ENCODE measurements at regions not wholly inside any gene's neighbourhood (a gene's known extent, or its start where the extent isn't known, plus 50 kb on each side); places are given as distances from the start of the nearest gene placed in this dataset.
A peak's percentile ranks its signal among the peaks of the same experiment; 100 is the strongest.
"Not testable (repeated sequence)": the region's sequence is repeated elsewhere in the genome, so short reads cannot be mapped to it uniquely, and the experiment has no call there.

DNA sequence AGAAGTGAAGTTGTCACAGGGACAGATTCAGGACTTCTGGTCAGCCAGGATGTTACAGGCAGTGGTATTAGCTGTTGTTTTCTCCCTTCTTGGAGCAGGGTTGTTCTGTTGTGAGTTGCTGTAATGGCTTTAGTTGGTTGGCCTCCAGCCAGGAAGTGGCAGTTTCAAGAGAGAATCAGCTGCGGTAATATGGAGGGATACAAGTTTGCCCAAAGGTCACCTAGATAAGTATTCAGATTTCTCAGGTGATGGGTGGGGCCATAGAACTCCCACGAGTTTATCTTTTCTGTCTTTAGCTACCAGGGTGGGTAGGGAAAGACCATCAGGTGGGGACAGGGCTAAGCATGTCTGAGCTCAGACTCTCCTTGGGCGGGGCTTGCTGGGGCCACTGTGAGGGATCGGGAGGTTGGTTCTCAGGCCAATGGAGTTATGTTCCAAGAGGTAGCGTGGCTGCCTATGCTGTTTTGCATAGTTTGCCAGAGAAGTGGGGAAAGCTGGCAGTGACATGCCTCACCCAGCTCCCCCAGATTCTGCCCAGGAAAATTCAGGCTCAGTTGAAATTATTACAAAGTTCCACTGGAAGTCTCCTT lies 640.4 kb upstream of the CHAC2 start:
- no peak for FAIRE-seq

DNA sequence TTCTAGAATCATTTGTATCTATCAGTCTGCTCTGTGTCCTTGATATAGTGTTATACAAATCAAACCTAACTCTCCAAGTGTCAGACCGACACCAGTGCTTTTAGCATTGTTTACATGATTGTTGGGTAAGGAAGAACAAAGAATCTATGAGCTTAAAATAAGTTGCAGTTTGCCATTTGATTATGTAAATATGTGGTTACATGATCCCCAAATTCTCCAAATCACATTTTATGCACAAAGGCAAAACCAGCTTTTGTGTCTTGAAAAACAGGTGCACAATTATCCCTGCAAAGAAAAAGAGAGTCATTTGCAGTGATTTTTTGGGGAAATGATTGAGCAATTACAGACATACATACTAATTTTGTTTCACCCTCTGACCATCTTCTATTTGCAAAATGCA lies 652.6 kb upstream of the CHAC2 start:
- FAIRE-seq (no peak), DNase-seq (ENCODE audit: low spot score) (no peak)

More for the DNA sequence above, 640.4 kb upstream of the CHAC2 start:
- no peak for DNase-seq (ENCODE audit: low spot score)

GRCh38 chr2:53114582-53114981 lies 653.0 kb upstream of the CHAC2 start:
- no peak for DNase-seq (ENCODE audit: low spot score)
- FAIRE-seq: no peak

DNA sequence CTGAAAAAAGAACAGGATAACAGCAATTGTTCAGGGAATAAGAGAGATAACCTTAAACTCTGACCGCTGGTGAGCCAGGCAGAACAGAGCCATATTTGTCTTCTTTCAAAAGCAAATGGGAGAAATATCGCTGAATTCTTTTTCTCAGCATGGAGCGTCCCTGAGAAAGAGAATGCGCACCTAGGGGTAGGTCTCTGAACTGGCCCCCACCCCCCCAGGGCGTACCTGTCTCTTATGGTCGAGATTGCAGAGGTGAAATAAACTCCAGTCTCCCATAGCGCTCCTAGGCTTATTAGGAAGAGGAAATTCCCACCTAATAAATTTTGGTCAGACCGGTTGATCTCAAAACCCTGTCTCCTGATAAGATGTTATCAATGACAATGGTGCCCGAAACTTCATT lies 655.2 kb upstream of the CHAC2 start:
- FAIRE-seq; DNase-seq (ENCODE audit: low spot score): not testable (repeated sequence)

- no peak for FAIRE-seq
- DNase-seq (ENCODE audit: low spot score): no peak
These were observed 656.2 kb upstream of the CHAC2 start for GRCh38 chr2:53111406-53111805.

DNA sequence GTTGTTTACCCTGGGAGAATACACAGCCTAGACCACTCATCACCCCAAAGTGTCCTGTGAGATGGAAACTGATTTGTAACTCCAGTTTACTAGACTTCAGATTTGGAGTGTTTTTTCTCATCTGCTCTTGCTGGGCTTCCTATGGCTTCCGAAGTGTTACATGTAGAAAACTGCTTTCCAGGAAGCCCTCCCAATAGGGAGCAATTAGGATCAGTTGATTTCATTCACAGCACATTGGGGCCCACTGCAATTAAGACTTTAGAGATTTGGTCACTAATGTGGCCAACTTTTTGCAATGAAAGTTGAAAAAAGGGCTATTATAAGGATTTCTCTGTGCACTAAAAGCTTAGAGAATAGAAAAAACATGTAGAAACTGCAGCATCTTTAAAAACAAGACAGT lies 656.6 kb upstream of the CHAC2 start:
- DNase-seq (ENCODE audit: low spot score) (no peak), FAIRE-seq (no peak)

DNA sequence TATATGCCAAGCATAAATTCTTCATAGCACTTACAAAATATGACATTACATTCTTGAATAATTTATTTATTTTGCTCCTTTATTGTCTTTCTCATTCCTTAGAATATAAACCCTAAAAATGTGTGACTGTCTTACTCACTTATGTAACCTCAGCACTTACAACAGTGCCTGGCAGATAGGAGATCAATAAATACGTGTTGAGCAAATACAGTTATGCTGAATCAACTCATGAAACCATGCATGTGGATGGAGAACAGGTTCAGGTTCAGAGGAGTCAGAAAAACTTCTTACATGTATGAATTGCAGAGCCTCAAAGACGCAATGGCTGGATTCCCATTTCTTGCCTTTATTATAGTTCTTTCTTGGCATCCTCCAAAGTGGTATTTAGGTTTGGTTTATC lies 659.4 kb upstream of the CHAC2 start:
- DNase-seq (ENCODE audit: low spot score) (no peak), FAIRE-seq (no peak)

DNA sequence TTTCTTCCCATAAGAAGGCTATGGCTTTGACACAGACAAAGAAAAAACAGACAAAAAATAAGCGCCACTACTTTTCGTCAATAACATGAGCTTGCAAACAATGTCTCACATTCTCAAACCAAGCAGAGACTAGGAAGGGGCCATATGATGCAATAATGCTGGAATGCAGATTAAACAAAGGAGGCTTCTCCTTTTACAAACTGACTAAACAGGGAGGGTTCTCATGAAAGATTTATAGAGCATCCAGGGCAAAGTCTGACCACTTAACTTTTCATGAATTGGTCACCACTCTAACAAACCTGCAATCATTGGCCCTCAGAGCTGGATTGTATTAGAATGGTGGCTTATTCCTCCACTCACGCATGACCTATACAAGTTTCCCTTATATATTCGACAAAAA lies 663.3 kb upstream of the CHAC2 start:
- FAIRE-seq: peak; percentile 85
- DNase-seq (ENCODE audit: low spot score): peak; percentile 78

- FAIRE-seq (no peak), DNase-seq (ENCODE audit: low spot score) (no peak)
These were observed 663.9 kb upstream of the CHAC2 start for GRCh38 chr2:53103679-53104078.

- FAIRE-seq (peak; percentile 98), DNase-seq (ENCODE audit: low spot score) (peak; percentile 44)
These were observed 668.9 kb upstream of the CHAC2 start for GRCh38 chr2:53098696-53099078.

DNA sequence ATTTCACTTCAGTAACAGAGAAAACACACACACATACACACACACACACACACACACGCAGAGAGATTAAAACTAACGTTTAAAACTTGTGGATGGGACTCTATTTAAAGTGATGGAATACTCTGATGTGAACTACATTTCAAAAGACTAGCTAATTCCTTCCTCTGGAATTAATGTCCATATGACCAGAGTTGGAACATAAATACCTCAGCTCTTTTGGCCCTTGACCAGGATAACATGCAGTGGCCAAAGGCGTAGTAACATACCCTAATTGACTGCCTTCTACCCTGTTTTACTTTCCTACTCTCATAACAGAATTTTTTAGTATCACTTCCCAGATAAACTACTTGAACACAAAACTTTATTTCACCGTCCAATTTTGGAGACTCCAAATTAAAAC lies 671.3 kb upstream of the CHAC2 start:
- FAIRE-seq (no peak), DNase-seq (ENCODE audit: low spot score) (no peak)

DNA sequence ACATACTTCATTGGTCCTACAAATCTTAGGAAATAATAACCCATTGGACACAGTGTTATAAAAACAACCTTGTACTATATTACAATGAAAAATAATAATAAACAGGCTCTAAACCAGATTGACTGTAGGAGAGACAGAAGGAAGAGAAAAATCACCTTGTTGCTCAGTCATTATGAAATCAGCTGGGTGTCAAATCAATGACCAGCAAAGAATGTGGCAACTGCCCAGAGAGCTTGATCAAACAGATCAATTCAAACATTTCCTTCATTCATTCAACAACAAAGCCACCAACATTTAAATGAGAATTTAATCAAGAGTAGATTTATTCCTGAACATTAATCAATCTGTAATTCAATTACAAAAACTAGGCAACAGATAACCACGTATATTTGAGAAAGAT lies 671.9 kb upstream of the CHAC2 start:
- no peak for DNase-seq (ENCODE audit: low spot score)
- FAIRE-seq: no peak

GRCh38 chr2:53095227-53095626 lies 672.4 kb upstream of the CHAC2 start:
- FAIRE-seq (no peak), DNase-seq (ENCODE audit: low spot score) (no peak)

GRCh38 chr2:53093355-53093754 lies 674.2 kb upstream of the CHAC2 start:
- FAIRE-seq (no peak), DNase-seq (ENCODE audit: low spot score) (no peak)

DNA sequence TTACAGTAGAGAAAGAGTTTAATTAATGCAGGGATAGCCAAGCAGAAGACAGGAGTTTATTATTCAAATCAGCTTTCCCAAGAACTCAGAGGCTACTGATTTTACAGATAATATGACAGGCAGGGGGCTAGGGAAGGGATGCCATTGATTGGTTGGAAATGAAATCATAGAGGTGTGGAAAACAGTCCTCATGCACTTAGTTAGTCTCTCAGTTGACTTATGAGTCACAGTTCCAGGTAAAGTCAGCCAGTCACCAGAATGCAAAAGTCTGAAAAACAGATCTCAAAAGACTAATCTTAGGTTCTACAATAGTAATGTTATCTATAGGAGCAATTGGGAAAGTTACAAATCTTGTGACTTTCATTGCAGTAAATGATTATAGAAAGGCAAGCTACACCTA lies 676.4 kb upstream of the CHAC2 start:
- DNase-seq (ENCODE audit: low spot score) (no peak), FAIRE-seq (no peak)

GRCh38 chr2:53087874-53088461 lies 679.6 kb upstream of the CHAC2 start:
- no peak for DNase-seq (ENCODE audit: low spot score)
- no peak for FAIRE-seq

- FAIRE-seq (peak; percentile 92), DNase-seq (ENCODE audit: low spot score) (peak; percentile 36)
These were observed 680.2 kb upstream of the CHAC2 start for GRCh38 chr2:53087262-53087873.

GRCh38 chr2:53077413-53077812 lies 690.2 kb upstream of the CHAC2 start:
- no peak for DNase-seq (ENCODE audit: low spot score)
- no peak for FAIRE-seq

DNA sequence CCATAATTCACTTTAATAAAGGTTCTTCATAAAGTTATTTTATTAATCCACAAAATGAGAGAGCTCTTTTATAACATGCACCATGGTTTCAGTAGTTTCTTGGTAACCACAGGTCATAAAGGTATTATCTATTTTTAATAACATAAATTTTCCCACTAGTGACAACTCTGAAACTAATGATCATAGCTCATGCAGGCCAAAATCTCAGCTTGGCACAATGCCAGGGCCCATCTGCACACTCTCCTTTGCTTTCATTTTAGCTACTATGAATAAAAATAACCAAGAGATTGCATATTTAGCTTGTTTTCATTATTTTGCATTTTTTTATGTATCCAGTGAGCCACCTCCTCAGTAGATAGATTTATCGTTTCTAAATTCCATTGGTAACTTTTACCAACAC lies 691.8 kb upstream of the CHAC2 start:
- no peak for DNase-seq (ENCODE audit: low spot score)
- no peak for FAIRE-seq

- FAIRE-seq: no peak
These were observed 700.1 kb upstream of the CHAC2 start for GRCh38 chr2:53067533-53067932.

GRCh38 chr2:53067056-53067455 lies 700.5 kb upstream of the CHAC2 start:
- DNase-seq (ENCODE audit: low spot score): no peak
- no peak for FAIRE-seq

More at GRCh38 chr2:53067533-53067932, 700.1 kb upstream of the CHAC2 start:
- no peak for DNase-seq (ENCODE audit: low spot score)

- DNase-seq (ENCODE audit: low spot score): no peak
- no peak for FAIRE-seq
These were observed 703.5 kb upstream of the CHAC2 start for GRCh38 chr2:53064154-53064553.

DNA sequence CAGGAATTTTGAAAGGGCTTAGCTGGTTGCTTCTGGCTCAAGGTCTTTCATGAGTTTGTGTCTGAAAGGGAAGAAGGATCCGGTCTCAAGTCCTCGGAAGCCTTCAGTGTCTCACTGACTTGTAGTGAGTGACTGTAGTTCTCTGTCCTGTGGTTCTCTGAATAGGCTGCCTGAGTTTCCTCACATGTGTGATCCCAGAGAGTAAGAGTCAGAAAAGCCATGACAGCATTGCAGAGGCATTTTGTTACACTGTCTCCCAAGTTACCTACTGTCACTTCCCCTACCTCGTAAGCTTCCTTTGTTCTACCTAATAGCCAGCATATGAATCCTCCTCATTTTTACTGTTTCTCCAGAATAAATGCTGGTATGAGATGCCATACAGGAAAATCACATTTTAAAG lies 709.1 kb upstream of the CHAC2 start:
- FAIRE-seq (no peak), DNase-seq (ENCODE audit: low spot score) (peak; percentile 59)
